ENCODE measurements at regions not wholly inside any gene's neighbourhood (a gene's known extent, or its start where the extent isn't known, plus 50 kb on each side); places are given as distances from the start of the nearest gene placed in this dataset.
"Not testable (repeated sequence)": the region's sequence is repeated elsewhere in the genome, so short reads cannot be mapped to it uniquely, and the experiment has no call there.

DNA sequence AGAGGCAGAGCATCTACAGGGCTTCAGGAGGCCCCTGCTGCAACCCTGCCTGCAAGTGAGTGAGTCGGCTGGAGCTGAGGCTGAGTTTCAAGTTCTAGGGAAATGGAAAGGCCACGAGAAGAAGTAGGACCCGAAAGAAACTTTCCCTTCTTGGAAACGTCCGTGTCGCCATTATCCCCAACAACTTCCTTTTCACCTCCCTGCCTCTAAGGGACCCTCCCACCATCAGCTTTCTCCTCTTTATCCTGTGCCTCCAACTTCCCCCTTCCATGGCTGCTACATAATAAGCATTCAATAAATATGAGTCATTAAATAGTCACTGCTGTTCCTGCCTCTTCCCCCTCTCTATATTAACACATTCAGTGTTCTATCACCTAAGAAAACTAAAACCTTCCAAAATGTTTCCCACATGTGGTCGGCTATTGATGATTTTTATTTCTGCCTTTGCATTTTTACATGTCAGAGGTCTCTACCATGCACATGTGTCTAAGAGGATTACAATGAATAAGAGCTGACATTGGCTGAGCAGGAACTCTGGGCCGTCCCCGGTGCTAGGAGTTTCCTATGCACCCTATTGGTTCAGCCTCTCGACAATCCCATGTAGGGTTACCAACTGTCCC, 115.9 kb upstream of the TNRC6C start:
- TF ChIP-seq CTCF (IDR thresholded peaks at IDR 0.05; ENCODE audit: extremely low read depth, insufficient read depth, missing control alignments), result no peak
- no peak for DNase-seq (ENCODE audit: low spot score)
- in situ Hi-C loops (cut with MboI; ENCODE audit: low pct_unique_long_range_greater_than_20kb, low sequenced_read_pairs, unreplicated experiment), result no loop called here

DNA sequence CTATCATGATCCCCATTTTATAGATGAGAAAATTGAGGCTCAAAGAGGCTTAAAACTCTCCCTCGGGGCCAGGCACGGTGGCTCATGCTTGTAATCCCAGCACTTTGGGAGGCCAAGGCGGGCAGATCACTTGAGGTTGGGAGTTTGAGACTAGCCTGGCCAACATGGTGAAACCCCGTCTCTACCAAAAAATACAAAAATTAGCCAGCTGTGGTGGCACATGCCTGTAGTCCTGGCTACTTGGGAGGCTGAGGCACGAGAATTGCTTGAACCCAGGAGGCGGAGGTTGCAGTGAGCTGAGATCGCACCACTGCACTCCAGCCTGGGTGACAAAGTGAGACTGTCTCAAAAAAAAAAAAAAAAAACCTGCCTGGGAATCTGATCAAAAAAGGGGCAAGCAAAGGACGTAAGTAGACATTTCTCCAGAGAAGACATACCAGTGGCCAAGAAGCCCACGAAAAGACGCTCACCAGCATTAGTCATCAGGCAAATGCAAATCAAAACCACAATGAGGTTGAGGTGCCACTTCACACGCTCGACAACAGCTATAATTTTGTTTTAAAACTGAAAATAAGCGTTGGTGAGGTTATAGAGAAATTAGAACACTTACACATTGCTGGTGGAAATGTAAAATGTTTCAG, 115.1 kb upstream of the TNRC6C start:
- peak; percentile 73 for DNase-seq (ENCODE audit: low spot score)
- in situ Hi-C loops (cut with MboI; ENCODE audit: low pct_unique_long_range_greater_than_20kb, low sequenced_read_pairs, unreplicated experiment), result not testable (repeated sequence)

DNA sequence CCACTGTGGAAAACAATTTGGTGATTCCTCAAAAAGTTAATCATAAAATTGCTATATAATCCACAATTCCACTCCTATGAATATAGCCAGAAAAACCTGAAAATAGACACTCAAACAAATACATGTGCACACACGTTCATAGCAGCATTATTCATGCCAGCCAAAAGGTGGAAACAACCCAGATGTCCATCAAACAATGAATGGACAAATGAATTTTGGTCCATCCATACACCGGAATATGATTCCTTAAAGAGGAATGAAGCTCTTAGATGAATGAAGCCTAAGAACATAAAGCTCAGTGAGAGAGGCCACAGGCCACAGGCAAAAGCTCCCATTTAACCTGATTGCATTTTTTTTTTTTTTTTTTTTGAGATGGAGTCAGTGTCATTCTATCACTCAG, 114.6 kb upstream of the TNRC6C start:
- DNase-seq (ENCODE audit: low spot score), result no peak
- in situ Hi-C loops (cut with MboI; ENCODE audit: low pct_unique_long_range_greater_than_20kb, low sequenced_read_pairs, unreplicated experiment), result no loop called here
- TF ChIP-seq CTCF (IDR thresholded peaks at IDR 0.05; ENCODE audit: extremely low read depth, insufficient read depth, missing control alignments), result no peak

- TF ChIP-seq CTCF (IDR thresholded peaks at IDR 0.05; ENCODE audit: extremely low read depth, insufficient read depth, missing control alignments), result no peak
- in situ Hi-C loops (cut with MboI; ENCODE audit: low pct_unique_long_range_greater_than_20kb, low sequenced_read_pairs, unreplicated experiment), result no loop called here
Measured at GRCh38 chr17:77844681-77845080, 113.8 kb upstream of the TNRC6C start.

DNA sequence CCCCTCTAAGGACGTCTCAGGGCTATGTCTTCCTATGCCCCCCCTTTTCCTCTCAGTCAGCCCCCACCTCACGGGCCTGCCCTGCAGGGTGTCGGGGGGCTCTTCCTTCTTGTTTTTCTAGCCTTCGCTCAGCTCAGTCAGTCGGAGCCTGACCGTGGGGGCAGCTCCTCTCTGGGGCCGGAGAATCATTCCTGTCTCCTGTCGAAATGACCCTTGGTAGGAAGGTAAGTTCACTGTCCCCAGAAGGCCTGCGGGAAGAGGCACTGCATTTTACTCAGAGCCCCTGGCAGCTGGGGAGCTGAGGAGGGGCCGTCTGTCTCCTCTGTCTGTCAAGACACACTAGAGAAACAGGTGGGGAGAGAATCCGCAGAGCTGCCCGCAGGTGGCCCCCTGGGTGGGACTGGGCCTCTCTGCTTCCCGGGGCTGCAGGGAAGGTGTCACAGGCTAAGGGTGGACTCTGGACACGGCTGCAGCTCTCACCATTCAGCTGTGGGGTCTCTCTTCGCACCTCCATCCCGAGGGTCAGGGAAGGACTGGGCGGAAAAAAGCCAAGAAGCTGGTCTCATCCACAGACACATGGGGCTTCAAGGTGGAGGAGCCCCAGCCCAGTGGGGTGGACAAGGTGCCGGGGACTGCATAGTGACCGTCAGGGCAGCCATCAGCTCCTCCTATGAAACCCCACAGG, 112.8 kb upstream of the TNRC6C start:
- DNase-seq (ENCODE audit: low spot score), result no peak
- TF ChIP-seq CTCF (IDR thresholded peaks at IDR 0.05; ENCODE audit: extremely low read depth, insufficient read depth, missing control alignments), result no peak
- in situ Hi-C loops (cut with MboI; ENCODE audit: low pct_unique_long_range_greater_than_20kb, low sequenced_read_pairs, unreplicated experiment), result no loop called here

More at GRCh38 chr17:77844681-77845080, 113.8 kb upstream of the TNRC6C start:
- no peak for DNase-seq (ENCODE audit: low spot score)

DNA sequence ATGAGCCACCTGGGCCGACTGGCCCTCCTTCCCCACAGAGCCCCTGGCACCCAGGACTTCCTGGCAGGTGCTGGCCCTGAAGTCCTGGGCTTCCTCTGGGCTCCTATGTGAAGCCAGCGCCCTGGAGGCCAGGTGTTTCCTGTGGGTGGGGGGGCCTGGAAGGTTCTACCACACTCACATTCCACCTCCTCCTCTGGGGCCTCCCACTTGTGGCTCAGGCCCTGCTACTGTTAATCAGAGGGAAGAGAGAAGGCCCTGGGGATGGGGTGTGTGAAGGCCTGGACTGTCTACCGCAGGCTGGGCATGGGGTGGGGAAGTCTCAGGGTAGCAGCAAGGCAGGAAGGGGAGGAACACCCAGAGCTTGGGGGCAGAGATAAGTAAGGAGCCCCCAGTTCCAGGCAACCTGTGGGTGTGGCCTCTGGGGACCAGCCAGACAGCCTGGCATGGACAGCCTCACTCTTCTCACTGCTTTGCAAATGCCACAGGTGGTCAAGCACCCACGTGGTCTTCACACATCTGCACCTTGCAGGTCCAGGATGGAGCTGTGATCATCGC, 111.9 kb upstream of the TNRC6C start:
- in situ Hi-C loops (cut with MboI; ENCODE audit: low pct_unique_long_range_greater_than_20kb, low sequenced_read_pairs, unreplicated experiment), result no loop called here
- no peak for DNase-seq (ENCODE audit: low spot score)
- no peak for TF ChIP-seq CTCF (IDR thresholded peaks at IDR 0.05; ENCODE audit: extremely low read depth, insufficient read depth, missing control alignments)

Data from GM13977 (cell line).